ENCODE measurements at regions not wholly inside any gene's neighbourhood (a gene's known extent, or its start where the extent isn't known, plus 50 kb on each side); places are given as distances from the start of the nearest gene placed in this dataset.

- peak; percentile 60 for TF ChIP-seq CTCF (IDR thresholded peaks at IDR 0.05; ENCODE audit: poor library complexity)
- TF ChIP-seq EZH2 (IDR thresholded peaks at IDR 0.05; ENCODE audit: borderline replicate concordance) = no peak
Observed at GRCh38 chr3:71926262-71926600, 141.3 kb upstream of the PROK2 start.

All from hepatocyte (in vitro differentiated cells).